Aorta (tissue), 5 donors: ENCODE measurements at regions not wholly inside any gene's neighbourhood (a gene's known extent, or its start where the extent isn't known, plus 50 kb on each side); places are given as distances from the start of the nearest gene placed in this dataset.
A peak's percentile ranks its signal among the peaks of the same experiment; 100 is the strongest.
"Not testable (repeated sequence)": the region's sequence is repeated elsewhere in the genome, so short reads cannot be mapped to it uniquely, and the experiment has no call there.

Experiments
- ATAC-seq: fragments of 200-7000 bp; cut with Tn5 transposase; one replicate; pipeline ENCODE4 v1.9.1; 2022; ENCODE audit warnings: moderate library complexity; ENCODE audit not compliant: low FRiP score
- DNase-seq, 2 donors: peaks; one replicate each; pipeline ENCODE4 v3.0.0-alpha.2; 2020
- H3K27ac ChIP-seq, 2 donors: one replicate each; pipeline ENCODE4 v1.5.1; 2013; ENCODE audit warnings: low read length in 2 of 2, mild to moderate bottlenecking in 2 of 2, moderate library complexity in 2 of 2, control low read depth in 1 of 2, inconsistent platforms in 1 of 2, low read depth in 1 of 2
- H3K27me3 ChIP-seq, 2 donors: one replicate each; pipeline ENCODE4 v1.6.1; 2013; ENCODE audit warnings: control low read depth in 1 of 2, low read length in 1 of 2, mild to moderate bottlenecking in 1 of 2, moderate library complexity in 1 of 2; ENCODE audit not compliant: insufficient read depth in 2 of 2, control insufficient read depth in 1 of 2
- H3K36me3 ChIP-seq, 2 donors: one replicate each; pipeline ENCODE4 v1.6.1; 2013; ENCODE audit warnings: control low read depth in 1 of 2, low read length in 1 of 2, mild to moderate bottlenecking in 1 of 2; ENCODE audit not compliant: insufficient read depth in 2 of 2, control insufficient read depth in 1 of 2
- H3K4me1 ChIP-seq, 2 donors: one replicate each; pipeline ENCODE4 v1.6.1; 2013; ENCODE audit warnings: low read length in 2 of 2, control low read depth in 1 of 2, mild to moderate bottlenecking in 1 of 2, moderate library complexity in 1 of 2; ENCODE audit not compliant: insufficient read depth in 2 of 2, control insufficient read depth in 1 of 2
- H3K4me3 ChIP-seq, 2 donors: one replicate each; pipeline ENCODE4 v1.5.1; 2013; ENCODE audit warnings: low read length in 2 of 2, control low read depth in 1 of 2, mild to moderate bottlenecking in 1 of 2
- H3K9me3 ChIP-seq: one replicate; pipeline ENCODE4 v1.6.1; 2013; ENCODE audit warnings: mild to moderate bottlenecking, low read length; ENCODE audit not compliant: control insufficient read depth
- WGBS, 2 donors: extraction: QIAGEN DNeasy Blood & Tissue Kit; methylation state at CpG; one replicate each; pipeline ENCODE4 v1.1.7; 2013; 5-methylcytosine and 5-hydroxymethylcytosine counted together
- intact Hi-C, 2 donors: fragments of 100-400 bp; cut with DNase I; formaldehyde crosslinking; loops; one replicate each; pipeline versions ENCODE4 v1.14.2 to v1.15.0; 2022
- donor health status: healthy with polysubstance abuse.
- donor health status: Bipolar disorder and iron deficiency.
- donor health status: DM: no; HTN: no; CAD: no.
- donor health status: DM: no; HTN: no; CAD: no.
- donor health status: DM: yes; HTN: yes; CAD: no.

- H3K4me1 ChIP-seq, intact Hi-C loops, H3K27ac ChIP-seq, H3K27me3 ChIP-seq, DNase-seq, H3K4me3 ChIP-seq, H3K36me3 ChIP-seq, H3K9me3 ChIP-seq: not testable (repeated sequence)
- ATAC-seq: peak; percentile 71
- WGBS, 2 donors: no CpG with 5 or more reads among the region's 4 CpGs
Measured at GRCh38 chr1:120614931-120615639, 108.7 kb upstream of the NBPF26 start.

DNA sequence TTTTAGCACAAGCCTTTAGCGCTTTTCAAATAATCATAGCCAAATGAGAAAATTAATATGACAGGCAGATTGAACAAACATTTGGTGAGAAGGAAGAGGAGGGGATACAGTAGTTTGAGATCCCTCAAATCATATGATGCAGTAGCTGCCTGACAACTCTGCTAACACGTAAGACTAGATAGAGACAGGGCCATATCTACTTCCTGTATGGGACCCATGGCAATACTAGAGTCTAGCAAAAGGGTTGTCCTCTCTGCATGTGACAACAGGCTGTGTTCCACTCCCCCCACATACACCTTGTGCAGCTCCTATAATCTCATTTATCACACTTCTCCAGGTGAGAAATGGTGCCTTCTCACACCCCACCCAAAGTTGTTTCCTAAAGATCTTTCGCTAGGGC lies 106.3 kb upstream of the NBPF26 start:
- ATAC-seq, intact Hi-C loops, H3K27me3 ChIP-seq, H3K4me3 ChIP-seq, H3K4me1 ChIP-seq, H3K36me3 ChIP-seq, H3K9me3 ChIP-seq, H3K27ac ChIP-seq, DNase-seq: not testable (repeated sequence)
- whole genome bisulfite sequencing, 2 donors: no CpG with 5 or more reads among the region's 3 CpGs

GRCh38 chr1:120619867-120620692 lies 103.7 kb upstream of the NBPF26 start:
- no CpG with 5 or more reads among the region's 25 CpGs for WGBS, 2 donors
- peak; percentile 66 for ATAC-seq
- H3K4me3 ChIP-seq, intact Hi-C loops, H3K9me3 ChIP-seq, H3K36me3 ChIP-seq, DNase-seq, H3K27me3 ChIP-seq, H3K4me1 ChIP-seq, H3K27ac ChIP-seq: not testable (repeated sequence)

DNA sequence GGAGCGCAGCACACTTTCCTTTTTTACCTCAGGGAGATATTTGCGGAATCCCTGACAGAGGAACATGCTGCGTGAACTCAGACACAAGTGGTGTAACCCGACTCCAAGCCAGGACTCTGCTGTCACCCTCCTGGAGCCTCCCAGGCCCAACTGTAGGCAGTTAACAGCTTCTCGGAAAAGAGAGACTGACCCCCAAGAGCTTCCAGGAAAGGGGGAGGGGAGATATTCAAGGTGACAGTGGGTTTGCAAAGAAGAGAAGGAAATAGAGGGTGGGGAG lies 103.1 kb upstream of the NBPF26 start:
- H3K36me3 ChIP-seq, H3K4me3 ChIP-seq, H3K27me3 ChIP-seq, H3K9me3 ChIP-seq, H3K27ac ChIP-seq, intact Hi-C loops, H3K4me1 ChIP-seq, DNase-seq, ATAC-seq: not testable (repeated sequence)
- WGBS, 2 donors: no CpG with 5 or more reads among the region's 5 CpGs

GRCh38 chr1:120621278-120621677 lies 102.5 kb upstream of the NBPF26 start:
- H3K4me1 ChIP-seq, H3K27ac ChIP-seq, H3K9me3 ChIP-seq, H3K36me3 ChIP-seq, intact Hi-C loops, H3K27me3 ChIP-seq, H3K4me3 ChIP-seq, DNase-seq, ATAC-seq: not testable (repeated sequence)
- WGBS, 2 donors: no CpG with 5 or more reads among the region's 5 CpGs

DNA sequence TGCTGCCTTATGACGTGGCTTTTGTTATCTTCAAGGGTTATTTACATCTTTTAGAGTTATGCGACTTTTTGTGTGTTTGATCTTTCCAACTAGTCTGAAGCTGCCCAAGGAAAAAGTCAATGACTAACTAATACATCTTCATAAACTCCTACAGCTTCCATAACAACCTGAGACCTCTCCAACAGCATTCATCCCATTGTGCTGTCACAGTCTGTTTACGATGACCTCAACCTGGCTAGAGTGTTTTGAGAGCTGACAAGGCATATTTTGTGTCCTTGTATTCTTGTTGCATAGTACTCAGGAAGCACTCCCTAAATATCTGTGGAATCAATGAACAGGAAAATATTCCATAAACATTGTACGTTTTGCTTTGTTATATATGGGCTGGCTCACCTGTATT lies 100.2 kb upstream of the NBPF26 start:
- H3K4me3 ChIP-seq, H3K9me3 ChIP-seq, intact Hi-C loops, H3K36me3 ChIP-seq, H3K4me1 ChIP-seq, DNase-seq, H3K27ac ChIP-seq, H3K27me3 ChIP-seq, ATAC-seq: not testable (repeated sequence)
- WGBS, 2 donors: no CpG with 5 or more reads among the region's 4 CpGs

DNA sequence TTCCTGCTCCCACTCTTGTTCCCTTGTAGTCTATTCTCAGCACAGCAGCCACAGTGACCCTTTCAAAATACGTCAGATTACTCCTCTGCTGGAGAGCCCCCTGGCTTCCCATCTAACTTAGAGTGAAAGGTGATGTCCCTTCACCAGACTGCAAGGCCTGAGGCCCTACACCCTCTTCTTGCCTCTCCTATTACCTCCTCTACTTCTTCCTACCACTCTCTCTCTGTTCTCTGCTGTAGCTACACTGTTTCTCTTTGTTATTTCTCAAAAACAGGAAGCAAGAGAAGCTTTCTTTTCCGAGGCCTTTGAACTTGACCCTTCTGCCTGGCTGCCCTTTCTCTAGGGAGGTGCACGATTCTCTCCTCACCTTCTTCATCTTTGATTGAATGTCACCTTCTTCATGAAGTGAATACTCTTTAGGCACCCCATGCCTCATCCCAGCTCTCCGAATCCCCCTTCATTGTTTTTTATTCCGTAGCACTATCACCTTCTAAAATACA lies 99.1 kb upstream of the NBPF26 start:
- 49 to 74% methylated on average over 4 of the region's 5 CpGs for WGBS, 2 donors
- H3K4me1 ChIP-seq, H3K36me3 ChIP-seq, H3K9me3 ChIP-seq, H3K27me3 ChIP-seq, DNase-seq, H3K4me3 ChIP-seq, intact Hi-C loops, ATAC-seq, H3K27ac ChIP-seq: not testable (repeated sequence)

DNA sequence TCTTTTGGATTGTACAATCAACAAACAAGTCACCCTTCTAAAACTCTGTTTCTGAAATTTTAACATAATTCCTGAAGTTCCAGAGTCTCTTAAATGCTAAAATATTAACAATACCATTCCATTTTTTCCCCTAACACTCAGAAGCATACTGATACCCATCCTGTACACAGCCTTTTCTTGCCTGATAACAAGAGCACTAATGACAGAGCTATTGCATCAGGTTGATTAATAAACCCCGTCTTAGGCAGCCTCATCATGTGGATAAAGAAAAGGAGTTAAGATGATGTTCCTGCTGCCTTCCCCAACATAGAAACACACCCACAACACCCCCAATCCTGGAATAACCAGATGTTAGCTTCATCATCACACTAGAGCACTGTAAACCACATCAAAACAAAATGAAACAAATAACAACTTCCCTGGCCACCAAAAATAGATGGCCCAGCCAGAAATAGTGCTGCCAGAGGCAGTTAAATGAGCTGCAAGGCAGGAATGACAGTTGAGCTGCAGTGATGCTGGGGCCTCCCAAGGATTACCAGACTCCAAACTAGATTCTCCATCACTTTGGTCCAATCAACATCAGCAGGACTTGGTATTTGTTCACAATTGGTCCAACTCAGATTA lies 93.8 kb upstream of the NBPF26 start:
- H3K27me3 ChIP-seq, H3K36me3 ChIP-seq, H3K4me3 ChIP-seq, H3K9me3 ChIP-seq, ATAC-seq, H3K27ac ChIP-seq, H3K4me1 ChIP-seq, intact Hi-C loops, DNase-seq: not testable (repeated sequence)
- WGBS, 2 donors: no CpG with 5 or more reads among the region's 1 CpG
